ENCODE measurements at regions not wholly inside any gene's neighbourhood (a gene's known extent, or its start where the extent isn't known, plus 50 kb on each side); places are given as distances from the start of the nearest gene placed in this dataset.

DNA sequence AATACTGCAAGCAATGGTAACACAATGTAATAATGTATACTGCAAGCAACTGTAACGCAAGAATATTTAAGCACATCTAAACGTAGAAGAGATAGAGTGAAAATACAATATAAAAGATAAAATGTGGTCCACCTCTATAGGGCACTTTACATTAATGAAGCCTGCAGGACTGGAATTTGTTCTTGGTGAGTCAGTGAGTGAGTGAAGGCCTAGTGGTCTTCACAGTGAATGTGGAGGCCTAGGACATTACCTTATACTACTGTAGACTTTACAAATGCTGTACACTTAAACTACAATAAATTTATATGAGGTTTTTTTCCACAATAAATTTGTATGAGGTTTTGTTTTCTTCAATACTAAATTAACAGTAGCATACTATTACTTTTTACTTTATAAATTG, 287.4 kb upstream of the SNX7 start:
- ChIA-PET CTCF (no interaction called here), POLR2A (no interaction called here)
- TF ChIP-seq HDGF (IDR thresholded peaks at IDR 0.05; ENCODE audit: borderline replicate concordance) (no peak), ZNF384 (IDR thresholded peaks at IDR 0.05) (no peak), LEF1 (IDR thresholded peaks at IDR 0.05; ENCODE audit: borderline replicate concordance) (no peak), SUZ12 (IDR thresholded peaks at IDR 0.05) (no peak), ELF4 (IDR thresholded peaks at IDR 0.05) (no peak), L3MBTL2 (conservative IDR thresholded peaks at IDR 0.05) (no peak), FOXM1 (IDR thresholded peaks at IDR 0.05; ENCODE audit: borderline replicate concordance) (no peak), CTBP1 (IDR thresholded peaks at IDR 0.05; ENCODE audit: borderline replicate concordance) (no peak), FOXK2 (IDR thresholded peaks at IDR 0.05) (no peak), FOXA1 (IDR thresholded peaks at IDR 0.05) (no peak), ARNT (IDR thresholded peaks at IDR 0.05) (no peak), TARDBP (IDR thresholded peaks at IDR 0.05) (no peak), SP1 (IDR thresholded peaks at IDR 0.05) (no peak), NFRKB (IDR thresholded peaks at IDR 0.05) (no peak), BHLHE40 (IDR thresholded peaks at IDR 0.05; ENCODE audit: borderline replicate concordance) (no peak)
- TF ChIP-seq, protein P1, sequence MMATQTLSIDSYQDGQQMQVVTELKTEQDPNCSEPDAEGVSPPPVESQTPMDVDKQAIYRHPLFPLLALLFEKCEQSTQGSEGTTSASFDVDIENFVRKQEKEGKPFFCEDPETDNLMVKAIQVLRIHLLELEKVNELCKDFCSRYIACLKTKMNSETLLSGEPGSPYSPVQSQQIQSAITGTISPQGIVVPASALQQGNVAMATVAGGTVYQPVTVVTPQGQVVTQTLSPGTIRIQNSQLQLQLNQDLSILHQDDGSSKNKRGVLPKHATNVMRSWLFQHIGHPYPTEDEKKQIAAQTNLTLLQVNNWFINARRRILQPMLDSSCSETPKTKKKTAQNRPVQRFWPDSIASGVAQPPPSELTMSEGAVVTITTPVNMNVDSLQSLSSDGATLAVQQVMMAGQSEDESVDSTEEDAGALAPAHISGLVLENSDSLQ (IDR thresholded peaks at IDR 0.05): no peak
- DNase-seq (ENCODE audit: extremely low spot score): no peak

DNA sequence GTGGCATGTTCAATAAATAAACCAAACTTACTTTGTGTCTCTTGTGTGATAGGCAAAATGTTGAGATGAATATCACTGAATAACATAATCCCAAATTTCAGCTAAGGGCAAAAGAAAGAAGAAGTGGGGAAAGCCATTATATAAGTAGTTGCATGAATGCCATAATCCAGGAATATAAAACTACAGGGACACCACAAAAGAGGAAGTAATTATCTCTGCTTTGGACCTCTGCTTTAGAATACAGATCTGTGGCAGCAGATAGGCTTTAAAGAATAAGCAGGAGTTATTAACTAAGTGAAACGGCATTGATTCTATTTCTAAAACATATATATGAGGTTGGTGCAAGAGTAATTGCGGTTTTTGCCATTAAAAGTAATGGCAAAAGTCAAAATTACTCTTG, 288.5 kb upstream of the SNX7 start:
- ChIA-PET POLR2A (no interaction called here), CTCF (no interaction called here)
- no peak for TF ChIP-seq BHLHE40 (IDR thresholded peaks at IDR 0.05; ENCODE audit: borderline replicate concordance)
- no peak for TF ChIP-seq ARNT (IDR thresholded peaks at IDR 0.05)
- TF ChIP-seq NFRKB (IDR thresholded peaks at IDR 0.05): no peak
- TF ChIP-seq SUZ12 (IDR thresholded peaks at IDR 0.05): no peak
- no peak for TF ChIP-seq CTBP1 (IDR thresholded peaks at IDR 0.05; ENCODE audit: borderline replicate concordance)
- no peak for TF ChIP-seq SP1 (IDR thresholded peaks at IDR 0.05)
- TF ChIP-seq, protein P1 (IDR thresholded peaks at IDR 0.05): no peak
- TF ChIP-seq FOXK2 (IDR thresholded peaks at IDR 0.05): no peak
- no peak for DNase-seq (ENCODE audit: extremely low spot score)

DNA sequence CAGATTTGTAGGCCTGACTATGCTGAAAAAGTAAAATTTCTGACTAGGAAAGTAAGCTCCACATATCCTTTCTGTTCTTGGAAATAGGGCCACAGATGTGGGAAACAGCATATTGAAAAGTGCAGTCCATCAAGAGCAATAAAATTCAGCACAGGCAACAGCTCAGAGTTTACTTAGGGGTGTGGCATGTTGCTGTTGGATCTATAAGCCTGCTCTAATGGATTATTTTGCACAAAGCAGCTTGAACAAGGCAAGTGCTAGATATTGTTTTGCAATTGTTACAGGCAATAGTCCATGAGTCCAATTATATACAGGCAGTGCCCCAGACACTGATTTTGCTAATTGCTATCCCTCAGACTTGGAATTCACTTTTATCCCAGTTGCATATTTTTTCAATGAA, 289.8 kb upstream of the SNX7 start:
- TF ChIP-seq L3MBTL2 (conservative IDR thresholded peaks at IDR 0.05) (no peak), ARNT (IDR thresholded peaks at IDR 0.05) (no peak), FOXM1 (IDR thresholded peaks at IDR 0.05; ENCODE audit: borderline replicate concordance) (no peak), TARDBP (IDR thresholded peaks at IDR 0.05) (no peak), SUZ12 (IDR thresholded peaks at IDR 0.05) (no peak), ELF4 (IDR thresholded peaks at IDR 0.05) (no peak), BHLHE40 (IDR thresholded peaks at IDR 0.05; ENCODE audit: borderline replicate concordance) (no peak), ZNF384 (IDR thresholded peaks at IDR 0.05) (no peak), FOXA1 (IDR thresholded peaks at IDR 0.05) (no peak), CTBP1 (IDR thresholded peaks at IDR 0.05; ENCODE audit: borderline replicate concordance) (no peak), NFRKB (IDR thresholded peaks at IDR 0.05) (no peak), SP1 (IDR thresholded peaks at IDR 0.05) (no peak)
- TF ChIP-seq, protein P1 (IDR thresholded peaks at IDR 0.05): no peak
- ChIA-PET CTCF (no interaction called here), POLR2A (no interaction called here)
- no peak for DNase-seq (ENCODE audit: extremely low spot score)

DNA sequence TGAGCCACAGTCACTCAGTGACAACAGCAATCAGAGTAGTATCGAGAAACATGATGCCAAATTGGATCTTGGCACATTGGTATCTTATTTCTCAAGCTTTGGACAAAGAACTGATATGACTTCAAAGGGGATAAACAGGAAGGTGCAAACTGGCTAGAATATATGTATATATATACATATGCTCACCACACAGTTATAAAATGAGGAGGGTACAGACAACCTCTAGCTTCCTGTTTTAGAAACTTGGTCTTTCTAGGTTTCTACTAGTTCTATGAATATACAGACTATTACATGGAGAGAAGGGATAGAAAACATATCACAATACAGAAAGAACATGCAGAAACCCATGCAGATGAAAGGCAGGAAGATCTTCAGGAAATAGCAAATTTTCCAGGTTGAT, 292.1 kb upstream of the SNX7 start:
- TF ChIP-seq TARDBP (IDR thresholded peaks at IDR 0.05) (no peak), BHLHE40 (IDR thresholded peaks at IDR 0.05; ENCODE audit: borderline replicate concordance) (no peak), ARNT (IDR thresholded peaks at IDR 0.05) (no peak), ZNF384 (IDR thresholded peaks at IDR 0.05) (no peak), SUZ12 (IDR thresholded peaks at IDR 0.05) (no peak), ELF4 (IDR thresholded peaks at IDR 0.05) (no peak), HDGF (IDR thresholded peaks at IDR 0.05; ENCODE audit: borderline replicate concordance) (no peak), LEF1 (IDR thresholded peaks at IDR 0.05; ENCODE audit: borderline replicate concordance) (no peak), FOXA1 (IDR thresholded peaks at IDR 0.05) (no peak), CTBP1 (IDR thresholded peaks at IDR 0.05; ENCODE audit: borderline replicate concordance) (no peak), FOXK2 (IDR thresholded peaks at IDR 0.05) (no peak), SP1 (IDR thresholded peaks at IDR 0.05) (no peak), FOXM1 (IDR thresholded peaks at IDR 0.05; ENCODE audit: borderline replicate concordance) (no peak), L3MBTL2 (conservative IDR thresholded peaks at IDR 0.05) (no peak), NFRKB (IDR thresholded peaks at IDR 0.05) (no peak)
- TF ChIP-seq, protein P1 (IDR thresholded peaks at IDR 0.05): no peak
- ChIA-PET POLR2A (no interaction called here), CTCF (no interaction called here)
- DNase-seq (ENCODE audit: extremely low spot score): no peak

DNA sequence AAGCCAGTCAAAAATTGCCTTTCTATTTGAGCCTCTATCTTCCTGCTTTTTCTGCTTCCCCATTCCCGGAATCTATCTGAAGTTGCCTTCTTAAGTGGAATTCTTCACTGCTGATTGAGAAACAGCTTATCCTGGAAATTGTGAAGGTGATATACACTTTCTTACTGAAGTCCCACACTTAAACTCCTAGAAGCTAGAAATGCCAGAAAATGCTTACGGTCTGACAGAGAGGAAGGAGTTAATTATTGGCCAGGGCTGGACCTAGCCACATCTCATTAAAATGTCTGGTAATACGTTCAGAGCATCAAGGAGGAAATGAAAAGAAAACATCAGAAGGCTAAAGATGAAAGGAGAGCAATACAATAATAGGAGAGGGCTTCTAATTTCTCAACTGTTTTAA, 292.5 kb upstream of the SNX7 start:
- no peak for TF ChIP-seq ARNT (IDR thresholded peaks at IDR 0.05)
- POLR2A ChIA-PET: no interaction called here
- DNase-seq (ENCODE audit: extremely low spot score): no peak
- CTCF ChIA-PET: no interaction called here

DNA sequence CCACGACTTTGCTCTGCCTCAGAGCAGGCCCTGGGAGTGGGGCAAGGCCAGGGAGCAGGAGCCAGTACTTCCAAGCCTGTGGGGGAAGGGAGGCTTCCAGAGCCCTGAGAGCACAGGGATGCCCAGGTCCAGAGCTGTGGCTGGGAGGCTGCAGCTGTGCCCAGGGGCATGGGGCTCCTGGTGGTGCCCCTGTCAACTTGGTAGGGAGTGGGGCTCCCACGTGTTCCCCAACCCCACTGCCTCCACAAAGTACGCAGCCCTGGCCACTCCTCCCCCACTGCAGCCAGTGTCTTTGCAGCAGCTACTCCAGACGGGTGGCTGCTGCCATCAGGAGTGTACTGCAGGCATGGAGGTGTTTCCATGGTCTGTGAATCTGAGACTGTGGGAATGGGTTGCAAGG, 294.1 kb upstream of the SNX7 start:
- no peak for DNase-seq (ENCODE audit: extremely low spot score)
- ChIA-PET POLR2A (no interaction called here), CTCF (no interaction called here)
- TF ChIP-seq BHLHE40 (IDR thresholded peaks at IDR 0.05; ENCODE audit: borderline replicate concordance) (no peak), SP1 (IDR thresholded peaks at IDR 0.05) (no peak), L3MBTL2 (conservative IDR thresholded peaks at IDR 0.05) (no peak), TARDBP (IDR thresholded peaks at IDR 0.05) (no peak), SUZ12 (IDR thresholded peaks at IDR 0.05) (no peak), ELF4 (IDR thresholded peaks at IDR 0.05) (no peak), FOXA1 (IDR thresholded peaks at IDR 0.05) (no peak), HDGF (IDR thresholded peaks at IDR 0.05; ENCODE audit: borderline replicate concordance) (no peak), LEF1 (IDR thresholded peaks at IDR 0.05; ENCODE audit: borderline replicate concordance) (no peak), ZNF384 (IDR thresholded peaks at IDR 0.05) (no peak), NFRKB (IDR thresholded peaks at IDR 0.05) (no peak), ARNT (IDR thresholded peaks at IDR 0.05) (no peak), FOXM1 (IDR thresholded peaks at IDR 0.05; ENCODE audit: borderline replicate concordance) (no peak), FOXK2 (IDR thresholded peaks at IDR 0.05) (no peak), CTBP1 (IDR thresholded peaks at IDR 0.05; ENCODE audit: borderline replicate concordance) (no peak)
- TF ChIP-seq, protein P1 (IDR thresholded peaks at IDR 0.05): no peak
